A673 (cell line): ENCODE measurements at regions not wholly inside any gene's neighbourhood (a gene's known extent, or its start where the extent isn't known, plus 50 kb on each side); places are given as distances from the start of the nearest gene placed in this dataset.

ENCODE experiments used
- EZH2 ChIP-seq: fragments of 200-600 bp; sonication (generic); IDR thresholded peaks from 2 replicates; pipeline ENCODE4 v1.6.1; 2017; ENCODE audit warnings: borderline replicate concordance, low read depth, mild to moderate bottlenecking, mixed read lengths, antibody characterized with exemption, low read length; ENCODE audit not compliant: poor library complexity, severe bottlenecking
- TF ChIP-seq, protein P1 (sequence below): fragments of 300-800, 200-600 bp; sonication (generic); conservative IDR thresholded peaks from 2 replicates; pipeline ENCODE4 v1.5.1; 2017; ENCODE audit warnings: low read depth, mild to moderate bottlenecking, antibody characterized with exemption, low read length, moderate library complexity, mixed read lengths

DNA sequence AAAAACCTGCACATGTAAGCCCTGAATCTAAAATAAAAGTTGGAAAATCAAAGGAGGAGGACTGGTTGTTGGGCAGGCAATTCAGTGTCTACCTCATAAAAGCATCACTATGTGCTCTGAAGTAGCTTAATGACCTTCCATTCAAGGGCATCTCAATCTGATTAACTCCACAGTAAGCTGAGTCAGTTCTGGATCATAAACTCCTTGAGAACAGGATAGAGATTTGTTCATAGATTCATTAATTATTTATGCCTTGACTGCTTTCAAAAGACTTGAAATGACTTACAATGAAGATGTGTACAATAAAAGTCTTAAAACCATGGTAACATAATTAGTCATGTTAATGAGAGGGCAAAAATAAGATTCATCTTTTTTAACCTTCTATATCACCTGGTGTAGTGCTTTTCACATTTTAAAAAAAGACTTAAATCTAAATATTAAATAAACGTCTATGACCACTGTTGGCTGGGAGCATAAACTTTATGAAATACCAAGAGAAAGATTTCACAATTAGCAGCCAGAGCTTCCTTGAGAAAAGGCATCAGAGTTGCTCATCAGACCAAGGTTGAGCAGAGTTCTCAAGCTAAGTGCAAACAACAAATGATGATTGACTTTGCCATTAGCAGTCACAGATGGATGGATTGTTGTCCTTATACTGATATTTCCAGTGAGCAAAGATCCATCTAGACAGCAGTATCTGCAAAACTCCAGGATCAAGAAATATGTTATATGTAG lies 237.3 kb upstream of the THUMPD2 start:
- TF ChIP-seq, protein P1, sequence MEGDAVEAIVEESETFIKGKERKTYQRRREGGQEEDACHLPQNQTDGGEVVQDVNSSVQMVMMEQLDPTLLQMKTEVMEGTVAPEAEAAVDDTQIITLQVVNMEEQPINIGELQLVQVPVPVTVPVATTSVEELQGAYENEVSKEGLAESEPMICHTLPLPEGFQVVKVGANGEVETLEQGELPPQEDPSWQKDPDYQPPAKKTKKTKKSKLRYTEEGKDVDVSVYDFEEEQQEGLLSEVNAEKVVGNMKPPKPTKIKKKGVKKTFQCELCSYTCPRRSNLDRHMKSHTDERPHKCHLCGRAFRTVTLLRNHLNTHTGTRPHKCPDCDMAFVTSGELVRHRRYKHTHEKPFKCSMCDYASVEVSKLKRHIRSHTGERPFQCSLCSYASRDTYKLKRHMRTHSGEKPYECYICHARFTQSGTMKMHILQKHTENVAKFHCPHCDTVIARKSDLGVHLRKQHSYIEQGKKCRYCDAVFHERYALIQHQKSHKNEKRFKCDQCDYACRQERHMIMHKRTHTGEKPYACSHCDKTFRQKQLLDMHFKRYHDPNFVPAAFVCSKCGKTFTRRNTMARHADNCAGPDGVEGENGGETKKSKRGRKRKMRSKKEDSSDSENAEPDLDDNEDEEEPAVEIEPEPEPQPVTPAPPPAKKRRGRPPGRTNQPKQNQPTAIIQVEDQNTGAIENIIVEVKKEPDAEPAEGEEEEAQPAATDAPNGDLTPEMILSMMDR, result no peak
- no peak for TF ChIP-seq EZH2
